K562 (cell line): ENCODE measurements at regions not wholly inside any gene's neighbourhood (a gene's known extent, or its start where the extent isn't known, plus 50 kb on each side); places are given as distances from the start of the nearest gene placed in this dataset.

Experiments used
- ATAC-seq: fragments of 200-7000 bp; cut with Tn5 transposase; 3 replicates; pipeline ENCODE4 v1.9.1; 2020; ENCODE audit warnings: moderate library complexity
- BruUV-seq: library from RNA; stranded (reverse); fragments of 400-500 nt; replicated peaks from 2 replicates; lab custom pipeline; 2021; lab: Mats Ljungman, UMichigan
- CTCF ChIA-PET: fragments of 300-600 bp; formaldehyde crosslinking; extraction: SDS; loops from one replicate; lab custom pipeline; 2021; ENCODE audit warnings: low intra/inter-chr PET ratio; lab: Yijun Ruan, JAX
- POLR2A ChIA-PET: fragments of 300-600, 350-650 bp; sonication (Branson Sonifier 250); formaldehyde crosslinking; extraction: SDS; loops from one replicate; lab custom pipeline; 2021; ENCODE audit warnings: antibody characterized with exemption, inconsistent platforms; lab: Yijun Ruan, JAX
- DNase-seq, 4 experiments: peaks; one replicate each; pipeline versions ENCODE4 v3.0.0 to v3.0.0-alpha.2; 2011 to 2018; ENCODE audit warnings: low spot score in 3 of 4, mixed read lengths in 3 of 4; ENCODE audit errors: extremely low read depth in 1 of 4
- FAIRE-seq: peaks from 2 replicates; lab custom pipeline; 2011; peaks lifted over from hg19 to GRCh38; lab: Jason Lieb, UNC
- H2AFZ ChIP-seq: 2 replicates; pipeline ENCODE4 v1.6.0; 2011; ENCODE audit warnings: low read depth, low read length, control low read depth, inconsistent platforms
- H3K27ac ChIP-seq: fragments of 200-600 bp; 3 replicates; pipeline ENCODE4 v1.8.0; 2011; ENCODE audit warnings: low read depth, mild to moderate bottlenecking, control low read depth, inconsistent platforms, low read length, moderate library complexity, mixed read lengths; ENCODE audit errors: extremely low read depth
- H3K27me3 ChIP-seq, 2 experiments: fragments of 300-600 bp in 1 of 2; 2 replicates in 1 of 2; 3 replicates in 1 of 2; pipeline versions ENCODE4 v1.6.0 to v1.8.0; 2011; ENCODE audit warnings: inconsistent platforms in 2 of 2, low read length in 2 of 2, mild to moderate bottlenecking in 1 of 2, mixed read lengths in 1 of 2, moderate library complexity in 1 of 2; ENCODE audit not compliant: control insufficient read depth in 2 of 2, insufficient read depth in 2 of 2
- H3K36me3 ChIP-seq: fragments of 300-600 bp; 3 replicates; pipeline ENCODE4 v1.8.0; 2011; ENCODE audit warnings: mild to moderate bottlenecking, low read length, inconsistent platforms; ENCODE audit not compliant: control insufficient read depth, insufficient read depth
- H3K4me1 ChIP-seq, 2 experiments: fragments of 200-600 bp in 1 of 2; replicated peaks in 1 of 2; 2 replicates in 1 of 2; 3 replicates in 1 of 2; pipeline versions ENCODE4 v1.5.1 to v1.8.0; 2011; ENCODE audit warnings: inconsistent platforms in 2 of 2, low read length in 2 of 2, mild to moderate bottlenecking in 1 of 2, mixed read lengths in 1 of 2, moderate library complexity in 1 of 2; ENCODE audit not compliant: control insufficient read depth in 2 of 2, insufficient read depth in 2 of 2
- H3K4me2 ChIP-seq: 2 replicates; pipeline ENCODE4 v1.6.1; 2011; ENCODE audit warnings: low read length, control low read depth, inconsistent platforms, mixed read lengths; ENCODE audit not compliant: insufficient read depth
- H3K4me3 ChIP-seq: fragments of 200-600 bp; sonication (generic), shearing (Covaris generic); 2 replicates; pipeline ENCODE4 v1.5.1; 2016; ENCODE audit warnings: control low read depth, inconsistent platforms
- H3K79me2 ChIP-seq: fragments of 200-600 bp; 3 replicates; pipeline ENCODE4 v1.8.0; 2011; ENCODE audit warnings: low read length, inconsistent platforms; ENCODE audit not compliant: control insufficient read depth, insufficient read depth
- H3K9ac ChIP-seq, 2 experiments: 2 replicates each; pipeline versions ENCODE4 v1.6.0 to v1.6.1; 2011; ENCODE audit warnings: low read depth in 2 of 2, low read length in 2 of 2, control low read depth in 1 of 2, inconsistent platforms in 1 of 2, mild to moderate bottlenecking in 1 of 2, mixed read lengths in 1 of 2; ENCODE audit not compliant: insufficient read depth in 1 of 2
- H3K9me1 ChIP-seq: one replicate; pipeline ENCODE4 v1.6.0; 2011; ENCODE audit warnings: inconsistent platforms, mild to moderate bottlenecking, low read length, moderate library complexity; ENCODE audit not compliant: control insufficient read depth, insufficient read depth
- H3K9me3 ChIP-seq: replicated peaks from 2 replicates; pipeline ENCODE4 v1.5.1; 2011; ENCODE audit warnings: low read depth, low read length, inconsistent platforms; ENCODE audit not compliant: control insufficient read depth, insufficient read depth
- H4K20me1 ChIP-seq: replicated peaks from 2 replicates; pipeline ENCODE4 v1.6.1; 2011; ENCODE audit warnings: low read length, inconsistent platforms, mixed read lengths; ENCODE audit not compliant: control insufficient read depth, insufficient read depth
- FUS ChIP-seq: fragments of 200-400 bp; formaldehyde crosslinking; optimal IDR thresholded peaks from 2 replicates; pipeline ENCODE3; 2017; ENCODE audit warnings: low read depth, low read length
- MYNN ChIP-seq, 2 experiments: sonication (generic); formaldehyde crosslinking in 1 of 2; IDR thresholded peaks; 2 replicates each; pipeline versions ENCODE4 v1.5.0 to v1.6.1; 2016 to 2020; ENCODE audit warnings: antibody characterized with exemption in 1 of 2, missing genetic modification reagents in 1 of 2
- RBM39 ChIP-seq: fragments of 200-400 bp; formaldehyde crosslinking; optimal IDR thresholded peaks from 2 replicates; pipeline ENCODE3; 2018; ENCODE audit warnings: low read depth, low read length
- SMAD1 ChIP-seq: fragments of 150-350 bp; IDR thresholded peaks from 2 replicates; pipeline ENCODE4 v1.6.1; 2014; ENCODE audit warnings: low read length, low read depth; ENCODE audit not compliant: partially characterized antibody
- SMARCA4 ChIP-seq: fragments of 450-650 bp; IDR thresholded peaks from 2 replicates; pipeline ENCODE4 v1.6.1; 2016
- SRSF3 ChIP-seq: fragments of 200-400 bp; formaldehyde crosslinking; IDR thresholded peaks from 2 replicates; pipeline ENCODE4 v1.6.1; 2016; ENCODE audit warnings: mild to moderate bottlenecking, low read length, moderate library complexity; ENCODE audit not compliant: insufficient read depth
- ZNF24 ChIP-seq: fragments of 450-650 bp; IDR thresholded peaks from 2 replicates; pipeline ENCODE4 v1.6.1; 2016
- ZNF282 ChIP-seq: sonication (generic); formaldehyde crosslinking; IDR thresholded peaks from 2 replicates; pipeline ENCODE4 v1.8.1; 2023; ENCODE audit warnings: missing genetic modification reagents
- ZNF785 ChIP-seq: fragments of 250-450 bp; sonication (Bioruptor Pico); IDR thresholded peaks from 2 replicates; pipeline ENCODE4 v1.4.0; 2020; ENCODE audit warnings: mild to moderate bottlenecking
- WGBS: fragments of 100-300 bp; shearing (Covaris generic); methylation state at CpG from one replicate; pipeline ENCODE4 v1.1.6; 2016; ENCODE audit warnings: low coverage, mixed read lengths; ENCODE audit not compliant: insufficient coverage; ENCODE audit errors: missing lambda C conversion rate; 5-methylcytosine and 5-hydroxymethylcytosine counted together
- in situ Hi-C: fragments of 300-500 bp; cut with MboI; formaldehyde crosslinking; loops from 4 replicates; pipeline ENCODE4 v1.15.0; 2018; ENCODE audit warnings: inconsistent platforms, mixed read lengths
- intact Hi-C: fragments of 100-400 bp; cut with micrococcal nuclease; formaldehyde crosslinking; loops from 2 replicates; pipeline ENCODE4 v1.14.2; 2022
- TF ChIP-seq, protein P1 (sequence below): sonication (generic); formaldehyde crosslinking; IDR thresholded peaks from 2 replicates; pipeline ENCODE4 v1.8.0; 2022; ENCODE audit warnings: mild to moderate bottlenecking, low read depth, missing genetic modification reagents
- TF ChIP-seq, protein P2 (sequence below), 2 experiments: fragments of 450-650 bp; conservative IDR thresholded peaks; 2 replicates each; pipeline ENCODE4 v1.6.1; 2017; ENCODE audit warnings: mild to moderate bottlenecking in 2 of 2, moderate library complexity in 2 of 2

DNA sequence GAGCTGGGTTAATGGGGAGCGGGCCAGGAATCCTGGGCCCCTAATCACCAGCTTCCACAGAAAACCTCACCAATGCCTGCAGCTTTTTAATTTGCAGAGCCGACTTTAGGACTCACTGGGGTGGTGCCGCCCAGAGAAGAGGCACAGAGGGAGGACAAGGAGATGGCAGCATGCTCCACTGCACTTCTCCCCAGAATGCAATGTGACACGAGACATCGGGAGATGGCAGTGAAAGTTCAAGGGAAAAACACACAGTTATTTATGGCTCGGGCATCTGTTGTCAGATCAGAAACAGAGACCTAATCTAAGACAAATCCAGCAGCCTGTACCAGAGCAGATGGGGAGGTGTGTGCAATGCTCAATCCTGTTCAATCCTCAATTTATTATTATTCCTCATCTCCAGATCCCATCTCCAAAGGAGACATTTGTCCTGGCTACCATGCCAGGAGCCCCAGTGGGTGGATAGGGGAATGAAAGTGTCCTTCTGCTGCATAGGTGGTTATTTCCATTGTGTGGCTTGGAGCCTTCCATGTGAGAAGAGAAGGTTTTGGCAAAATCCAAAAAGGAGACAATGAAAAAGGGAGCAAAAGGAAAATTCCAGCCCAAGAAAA, 250.0 kb downstream of the NXPE2 start:
- Histone ChIP-seq H3K27ac (no peak overlapping the region), H4K20me1 (no peaks in the 10 kb centered on the region), H3K36me3 (no peaks in the 10 kb centered on the region), H3K9ac (no peak overlapping the region), H3K9me1 (no peaks in the 10 kb centered on the region), H3K79me2 (no peaks in the 10 kb centered on the region), H3K4me3 (no peak overlapping the region), H3K9me3 (no peaks in the 10 kb centered on the region), H3K4me2 (no peak overlapping the region), H3K27me3 (no peaks in the 10 kb centered on the region), H2AFZ (no peak overlapping the region), H3K4me1 (no peaks in the 10 kb centered on the region)
- BruUV-seq = no TSS peak
- intact Hi-C loops (no loop called here), in situ Hi-C loops (no loop called here)
- CTCF ChIA-PET = no interaction called here
- 0% methylated on average over 6 of the region's 6 CpGs for WGBS
- no peak for TF ChIP-seq ZNF24
- no peak for TF ChIP-seq ZNF785 (CRISPR knock-in tag)
- TF ChIP-seq RBM39 = no peak
- no peak for TF ChIP-seq SRSF3
- TF ChIP-seq FUS = no peak
- TF ChIP-seq, protein P1, sequence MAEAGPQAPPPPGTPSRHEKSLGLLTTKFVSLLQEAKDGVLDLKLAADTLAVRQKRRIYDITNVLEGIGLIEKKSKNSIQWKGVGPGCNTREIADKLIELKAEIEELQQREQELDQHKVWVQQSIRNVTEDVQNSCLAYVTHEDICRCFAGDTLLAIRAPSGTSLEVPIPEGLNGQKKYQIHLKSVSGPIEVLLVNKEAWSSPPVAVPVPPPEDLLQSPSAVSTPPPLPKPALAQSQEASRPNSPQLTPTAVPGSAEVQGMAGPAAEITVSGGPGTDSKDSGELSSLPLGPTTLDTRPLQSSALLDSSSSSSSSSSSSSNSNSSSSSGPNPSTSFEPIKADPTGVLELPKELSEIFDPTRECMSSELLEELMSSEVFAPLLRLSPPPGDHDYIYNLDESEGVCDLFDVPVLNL (CRISPR knock-in tag) = no peak
- TF ChIP-seq SMAD1 = no peak
- no peak for TF ChIP-seq MYNN (IDR thresholded peaks at IDR 0.05)
- no peak for TF ChIP-seq MYNN (CRISPR knock-in tag; IDR thresholded peaks at IDR 0.05)
- TF ChIP-seq, protein P2, sequence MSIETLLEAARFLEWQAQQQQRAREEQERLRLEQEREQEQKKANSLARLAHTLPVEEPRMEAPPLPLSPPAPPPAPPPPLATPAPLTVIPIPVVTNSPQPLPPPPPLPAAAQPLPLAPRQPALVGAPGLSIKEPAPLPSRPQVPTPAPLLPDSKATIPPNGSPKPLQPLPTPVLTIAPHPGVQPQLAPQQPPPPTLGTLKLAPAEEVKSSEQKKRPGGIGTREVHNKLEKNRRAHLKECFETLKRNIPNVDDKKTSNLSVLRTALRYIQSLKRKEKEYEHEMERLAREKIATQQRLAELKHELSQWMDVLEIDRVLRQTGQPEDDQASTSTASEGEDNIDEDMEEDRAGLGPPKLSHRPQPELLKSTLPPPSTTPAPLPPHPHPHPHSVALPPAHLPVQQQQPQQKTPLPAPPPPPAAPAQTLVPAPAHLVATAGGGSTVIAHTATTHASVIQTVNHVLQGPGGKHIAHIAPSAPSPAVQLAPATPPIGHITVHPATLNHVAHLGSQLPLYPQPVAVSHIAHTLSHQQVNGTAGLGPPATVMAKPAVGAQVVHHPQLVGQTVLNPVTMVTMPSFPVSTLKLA (conservative IDR thresholded peaks at IDR 0.05) = no peak
- TF ChIP-seq ZNF282 (CRISPR knock-in tag) = no peak
- no peak for TF ChIP-seq SMARCA4
- POLR2A ChIA-PET = no interaction called here
- DNase-seq (no peak), ATAC-seq (no peak), FAIRE-seq (no peak)
